Pulmonary artery endothelial cell (primary cell): ENCODE measurements at regions not wholly inside any gene's neighbourhood (a gene's known extent, or its start where the extent isn't known, plus 50 kb on each side); places are given as distances from the start of the nearest gene placed in this dataset.
"Not testable (repeated sequence)": the region's sequence is repeated elsewhere in the genome, so short reads cannot be mapped to it uniquely, and the experiment has no call there.

ENCODE experiments used
- DNase-seq: peaks from one replicate; pipeline ENCODE4 v3.0.0-alpha.2; 2011; ENCODE audit warnings: low read depth, low spot score

DNA sequence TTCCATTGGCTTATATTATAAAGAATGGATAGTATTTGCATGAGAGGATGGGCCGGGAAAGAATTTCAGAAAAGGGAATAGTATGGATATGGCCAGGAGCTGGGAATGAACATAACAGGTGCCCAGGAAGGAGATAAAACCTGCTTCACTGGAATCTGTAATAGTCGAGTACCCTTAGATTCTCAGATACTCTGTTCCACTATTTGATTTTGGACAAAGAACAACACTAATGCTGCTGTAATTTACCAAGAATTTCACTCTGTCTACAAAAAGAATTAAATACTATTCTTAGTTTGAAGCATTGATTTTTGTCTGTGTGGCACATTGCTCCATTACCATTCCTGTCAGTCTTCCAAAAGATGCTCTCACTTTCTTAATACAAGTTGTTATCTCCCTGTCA, 718.2 kb upstream of the LRRN3 start:
- no peak for DNase-seq

DNA sequence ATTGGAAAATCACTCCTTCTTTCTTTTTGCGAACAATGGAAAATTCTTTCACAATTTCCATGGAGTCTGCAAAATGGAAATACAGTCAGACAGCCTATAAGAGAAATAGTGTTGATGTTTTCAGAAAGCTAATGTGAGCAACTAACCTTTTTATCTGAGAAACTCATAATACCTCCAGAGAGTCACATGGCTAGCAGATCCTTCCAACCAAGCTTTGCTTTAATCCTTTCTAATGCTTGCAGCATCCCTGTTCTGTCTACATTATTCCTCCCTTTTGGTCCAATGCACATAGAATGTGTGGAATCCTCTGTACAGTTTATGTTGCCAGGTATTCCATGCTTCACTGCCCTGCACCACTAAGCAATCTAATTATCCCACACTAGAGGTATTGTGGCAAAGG, 717.5 kb upstream of the LRRN3 start:
- no peak for DNase-seq

DNA sequence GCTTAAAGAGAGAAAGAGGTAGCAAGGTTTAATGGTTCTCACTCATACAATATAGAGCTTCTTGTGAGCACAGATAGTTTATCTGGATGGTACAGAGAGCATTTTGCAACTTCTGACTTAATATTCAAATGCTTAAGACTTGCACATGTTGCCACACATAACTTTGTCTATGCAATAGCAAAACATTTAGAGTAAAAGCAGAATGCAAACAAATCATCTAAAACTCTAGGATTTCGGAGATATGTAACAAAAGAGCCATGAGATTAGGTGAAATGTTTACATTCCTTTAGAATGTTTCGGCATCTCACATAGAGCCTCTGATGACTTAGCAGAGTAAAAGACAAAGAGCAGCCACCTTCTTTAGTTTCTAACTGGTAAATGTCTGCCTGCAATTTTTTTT, 717.1 kb upstream of the LRRN3 start:
- no peak for DNase-seq

DNA sequence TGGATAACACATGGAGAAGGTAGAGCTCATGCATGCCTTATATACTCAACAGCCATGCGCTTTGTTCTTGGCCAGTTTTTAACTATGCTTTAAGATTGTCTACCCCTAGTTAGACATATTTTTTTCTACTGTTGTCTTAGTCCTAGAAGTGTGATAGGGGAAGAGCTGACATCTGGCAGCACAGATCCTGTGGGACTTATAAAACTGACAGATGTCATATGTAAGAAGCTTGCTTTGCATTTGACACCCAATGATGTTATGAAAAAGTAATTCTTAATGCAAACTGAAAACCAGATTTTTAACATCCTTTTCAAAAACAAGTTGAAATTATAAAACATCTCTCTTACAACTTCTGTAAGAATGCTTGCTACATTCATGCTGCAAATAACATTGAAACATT, 715.9 kb upstream of the LRRN3 start:
- DNase-seq, result no peak

DNA sequence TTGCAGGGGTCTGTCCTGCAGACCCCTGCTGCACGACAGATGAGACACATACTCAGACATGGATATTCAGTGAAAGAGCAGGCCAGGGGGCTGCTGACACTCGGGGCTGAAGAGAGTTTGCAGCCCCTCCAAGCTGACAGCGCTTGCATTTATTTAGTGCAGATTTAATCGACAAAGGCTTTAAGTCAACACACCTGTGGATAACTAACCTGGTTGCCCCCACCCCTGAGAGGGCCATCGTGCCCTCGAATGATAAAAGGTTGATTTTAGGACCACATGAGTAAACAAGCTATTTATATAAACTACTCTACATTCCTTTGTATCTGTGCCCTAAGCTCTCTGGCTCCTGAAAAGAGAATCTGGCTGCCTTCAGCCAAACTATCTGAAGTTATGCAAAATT, 708.2 kb upstream of the LRRN3 start:
- DNase-seq, result no peak

DNA sequence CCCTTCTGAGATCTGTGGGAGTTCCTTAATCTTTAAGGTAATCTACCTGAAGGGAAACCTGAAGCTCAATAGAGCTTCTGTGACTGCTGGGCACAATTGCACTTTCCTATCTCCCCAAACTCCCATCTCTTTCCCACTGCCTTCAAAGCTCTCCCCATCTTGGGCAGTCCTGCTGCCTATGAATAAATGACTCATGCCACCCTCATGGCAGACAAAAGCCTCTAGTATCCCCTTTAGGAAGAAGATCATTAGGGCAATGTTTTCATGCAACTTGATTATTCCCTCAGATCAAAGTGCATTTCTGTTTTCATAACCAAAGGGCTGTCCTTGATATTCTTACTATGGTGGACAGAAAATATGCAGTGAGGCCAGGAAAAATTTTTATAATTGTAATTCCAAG, 704.9 kb upstream of the LRRN3 start:
- no peak for DNase-seq

DNA sequence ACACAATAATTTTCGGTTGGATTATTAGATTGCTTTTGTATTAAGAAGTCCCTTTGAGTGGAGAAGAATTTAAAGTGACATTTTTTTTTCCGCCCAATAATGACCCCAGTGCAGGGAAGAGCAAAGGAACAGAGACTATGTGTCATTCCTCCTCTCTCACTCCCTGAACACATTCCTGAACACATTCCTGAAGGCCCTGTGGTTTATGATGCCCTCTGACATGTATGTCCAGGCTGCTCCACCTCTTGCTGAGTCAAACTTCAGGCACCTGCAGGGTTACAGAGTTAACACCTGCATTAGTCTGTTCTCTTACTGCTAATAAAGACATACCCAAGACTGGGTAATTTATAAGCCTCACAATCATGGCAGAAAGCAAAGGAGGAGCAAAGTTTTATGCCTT, 704.0 kb upstream of the LRRN3 start:
- DNase-seq, result no peak

DNA sequence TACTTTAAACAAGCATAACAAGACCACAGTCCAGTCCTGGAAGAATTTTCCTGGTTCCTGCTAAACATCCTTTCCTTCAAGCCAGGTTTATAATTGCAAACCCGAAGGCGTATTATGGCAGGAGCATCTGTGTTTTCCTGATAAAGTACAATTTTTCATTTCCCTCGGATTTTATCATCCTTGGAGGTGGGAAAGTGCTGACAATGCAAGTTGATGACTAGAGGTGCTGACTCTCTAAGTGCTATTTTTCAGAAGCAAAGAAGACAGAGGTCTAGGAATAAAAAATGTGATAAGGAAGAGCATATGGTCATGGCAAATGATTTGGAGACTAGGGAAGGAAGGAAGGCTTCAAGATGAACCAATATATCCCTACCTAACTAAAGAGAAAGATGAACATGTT, 703.2 kb upstream of the LRRN3 start:
- DNase-seq, result no peak

DNA sequence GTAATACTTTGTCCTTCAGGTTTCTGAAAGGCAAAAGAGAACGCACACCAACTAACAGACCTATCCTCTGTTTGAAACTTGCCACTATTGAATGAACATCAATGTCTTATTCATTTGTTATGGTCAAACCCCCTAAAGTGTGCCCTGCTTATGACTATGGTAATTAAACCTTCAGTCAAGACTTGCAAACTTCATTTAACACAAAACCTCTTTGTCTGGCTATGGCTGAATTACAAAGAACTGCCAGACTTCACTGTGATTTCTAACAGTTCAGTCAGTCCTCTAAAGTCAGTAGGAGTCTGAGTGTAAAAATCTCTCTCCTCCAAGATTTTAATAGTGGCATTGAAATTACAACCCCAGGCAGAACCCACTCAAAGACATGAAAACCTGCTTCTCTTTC, 702.5 kb upstream of the LRRN3 start:
- DNase-seq, result no peak

DNA sequence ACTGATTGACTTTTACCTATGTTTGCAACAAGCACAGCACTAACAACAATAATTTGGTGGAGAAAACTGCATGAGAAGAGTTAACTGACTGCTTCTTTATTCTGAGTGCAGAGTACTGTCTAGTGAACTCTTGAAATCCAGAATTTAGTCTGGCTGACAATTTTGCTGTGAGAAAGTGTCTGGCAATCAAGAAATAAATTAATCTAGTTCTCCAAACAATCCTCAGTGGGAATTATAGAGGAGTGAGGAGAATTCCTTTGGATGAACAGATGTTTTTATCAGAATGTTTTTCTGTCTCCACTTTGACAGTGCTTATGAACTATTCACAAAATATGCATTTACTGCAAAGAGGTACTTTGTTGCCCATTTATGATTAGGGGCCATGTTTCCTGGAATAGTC, 694.9 kb upstream of the LRRN3 start:
- no peak for DNase-seq

DNA sequence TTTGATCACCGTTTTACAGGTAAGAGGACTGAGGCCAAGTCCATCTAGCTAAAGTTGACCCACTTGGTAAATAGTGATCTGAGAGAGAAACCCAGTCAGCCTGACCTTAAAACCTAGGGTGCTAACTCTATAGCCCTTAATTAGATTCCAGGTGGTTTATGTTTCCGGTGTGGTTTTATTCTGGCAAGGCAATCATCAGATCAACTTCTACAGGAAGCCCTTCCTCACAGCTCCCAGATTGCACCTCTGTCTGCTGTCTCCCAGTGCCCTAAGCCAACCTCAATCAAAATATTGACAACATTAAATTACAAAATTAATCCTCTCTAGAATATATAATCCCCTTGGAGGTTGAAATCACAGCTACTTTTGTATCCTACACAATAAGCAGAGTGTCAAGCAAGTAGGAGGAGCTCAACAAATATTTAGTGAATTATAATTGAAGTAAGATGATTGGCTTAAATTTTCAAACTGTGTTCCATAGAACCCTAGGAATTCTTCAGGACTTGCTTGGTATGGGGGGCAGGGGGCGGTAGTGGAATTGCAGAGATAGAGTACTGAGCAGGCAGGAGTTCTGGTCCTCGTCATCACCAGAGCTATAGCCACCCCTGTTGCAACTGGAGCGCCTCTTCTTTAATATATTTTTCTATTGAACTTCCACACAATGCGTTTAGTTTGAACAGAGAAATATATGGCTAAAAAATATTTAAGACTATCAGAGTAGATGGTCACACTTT, 692.8 kb upstream of the LRRN3 start:
- DNase-seq, result no peak

DNA sequence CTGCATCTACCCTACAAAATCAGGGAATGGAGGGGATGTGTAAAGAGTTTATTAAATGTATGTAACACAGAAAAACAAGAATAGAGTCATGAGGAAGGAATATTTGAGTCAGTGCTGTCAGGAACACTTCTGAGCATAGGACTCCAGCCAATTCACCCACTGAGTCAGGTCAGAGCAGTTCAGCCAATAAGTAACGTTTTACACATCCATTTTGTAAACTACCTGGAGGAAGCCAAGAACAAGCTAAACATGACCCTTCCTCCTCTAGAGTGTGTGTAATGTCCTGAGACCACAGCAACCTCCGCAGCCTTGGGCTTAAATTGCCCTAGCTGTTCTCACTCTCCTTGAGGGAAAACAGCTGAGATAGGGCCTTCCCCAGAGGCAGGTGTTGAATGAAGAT, 691.5 kb upstream of the LRRN3 start:
- DNase-seq, result no peak

DNA sequence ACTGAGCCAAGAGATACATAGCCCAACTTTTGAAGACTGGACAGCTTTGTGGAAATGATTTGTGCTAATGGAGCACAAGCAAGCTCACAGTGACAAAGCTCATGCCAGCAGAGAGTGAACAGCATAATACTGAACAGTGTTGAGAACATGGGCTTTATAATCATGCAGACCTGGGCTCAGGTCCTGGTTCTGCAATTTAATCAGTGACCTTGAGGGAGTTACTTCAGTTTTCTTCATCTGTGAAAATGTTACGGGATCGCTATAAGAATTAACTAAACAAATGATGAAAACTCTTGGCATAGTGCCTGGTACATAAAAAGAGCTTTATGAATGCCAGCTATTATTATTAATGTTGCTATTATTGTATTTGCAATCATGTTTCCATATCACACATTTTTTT, 690.5 kb upstream of the LRRN3 start:
- DNase-seq, result no peak

DNA sequence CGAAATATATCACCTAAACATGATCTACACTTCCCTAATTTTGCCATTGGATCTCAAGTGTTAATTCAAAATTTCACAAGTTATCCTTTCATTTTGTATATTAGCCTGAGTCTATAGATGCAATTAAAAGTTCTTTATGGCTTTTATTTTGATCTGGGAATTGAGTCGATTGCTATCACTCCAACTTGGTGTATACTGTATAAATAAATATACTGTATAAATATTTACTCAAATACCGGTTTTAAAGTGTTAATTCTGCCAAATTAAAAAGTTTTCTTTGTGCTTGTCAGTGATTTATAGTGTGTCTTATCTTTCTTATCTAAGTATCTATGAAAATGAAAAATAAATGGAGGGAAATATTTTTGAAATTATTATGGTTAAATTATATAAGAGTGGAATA, 683.7 kb upstream of the LRRN3 start:
- DNase-seq, result no peak

DNA sequence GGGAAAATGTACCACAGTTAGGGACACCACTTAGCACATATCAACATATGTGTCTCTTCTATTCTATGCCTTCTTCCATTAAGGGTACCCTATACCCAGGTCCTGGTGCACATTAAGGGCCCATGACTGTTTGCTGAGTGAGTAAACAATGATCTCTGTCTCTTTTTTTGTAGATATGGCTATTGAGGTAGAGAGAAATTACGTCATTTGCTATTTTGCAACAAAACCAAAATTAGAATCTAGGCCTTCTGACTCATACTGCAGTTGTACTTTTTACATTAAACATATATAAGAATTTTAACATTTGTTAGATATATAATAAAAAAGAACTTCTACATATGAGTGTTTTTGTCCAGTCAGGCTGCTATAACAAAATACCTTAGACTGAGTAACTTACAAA, 683.2 kb upstream of the LRRN3 start:
- no peak for DNase-seq

DNA sequence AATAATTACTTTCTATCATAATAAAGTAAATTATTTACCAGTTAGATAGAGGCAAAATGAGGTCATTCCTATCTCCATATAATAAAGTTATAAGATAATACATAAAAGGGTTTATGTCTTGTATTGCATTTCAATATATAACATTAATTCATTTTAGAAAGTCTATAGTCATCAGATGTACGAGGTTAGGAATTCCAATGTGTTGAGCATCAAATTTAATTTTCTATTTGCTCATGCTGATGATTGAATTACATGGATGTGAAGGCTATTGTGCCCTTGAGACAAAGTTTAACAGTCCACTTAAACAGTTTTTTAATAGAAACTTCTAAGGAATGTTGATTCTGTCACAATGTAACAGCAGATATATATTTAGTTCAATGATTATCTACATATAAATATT, 678.3 kb upstream of the LRRN3 start:
- no peak for DNase-seq

DNA sequence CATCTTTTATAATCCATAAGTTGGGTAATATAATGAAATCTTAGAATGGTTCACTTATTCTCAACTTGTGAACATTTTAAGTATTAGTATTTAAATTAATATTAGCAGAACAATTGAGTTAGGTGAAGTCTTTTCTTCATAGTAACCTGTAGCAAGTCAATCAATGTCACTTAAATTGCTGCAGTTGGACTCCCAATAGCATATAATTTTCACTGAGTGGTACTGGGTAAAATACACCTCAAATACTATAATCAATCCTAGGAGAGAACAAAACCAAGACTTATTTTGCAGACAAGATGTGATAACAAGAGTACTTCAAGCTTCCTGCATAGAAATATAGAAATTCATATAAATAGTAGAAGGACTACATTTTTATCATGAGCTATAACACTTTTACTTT, 677.9 kb upstream of the LRRN3 start:
- no peak for DNase-seq

DNA sequence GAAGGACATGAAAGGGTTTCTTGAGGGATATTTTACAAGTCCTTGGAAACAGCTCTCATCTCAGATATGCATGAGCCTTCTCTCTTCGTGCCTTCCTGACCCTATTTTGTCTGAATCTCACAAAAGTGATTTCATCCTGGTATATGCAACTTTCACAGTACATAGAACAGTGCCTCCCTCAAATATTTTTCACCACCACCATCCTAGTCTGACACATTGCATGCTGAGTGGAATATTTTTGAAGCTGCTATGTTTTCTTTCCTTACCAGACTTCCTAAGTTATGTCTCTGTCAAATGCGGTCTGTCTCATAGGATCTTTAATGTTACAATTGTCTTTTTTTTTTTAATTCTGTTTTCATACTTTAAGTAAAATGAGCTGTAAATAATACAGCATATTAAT, 673.3 kb upstream of the LRRN3 start:
- DNase-seq, result no peak

DNA sequence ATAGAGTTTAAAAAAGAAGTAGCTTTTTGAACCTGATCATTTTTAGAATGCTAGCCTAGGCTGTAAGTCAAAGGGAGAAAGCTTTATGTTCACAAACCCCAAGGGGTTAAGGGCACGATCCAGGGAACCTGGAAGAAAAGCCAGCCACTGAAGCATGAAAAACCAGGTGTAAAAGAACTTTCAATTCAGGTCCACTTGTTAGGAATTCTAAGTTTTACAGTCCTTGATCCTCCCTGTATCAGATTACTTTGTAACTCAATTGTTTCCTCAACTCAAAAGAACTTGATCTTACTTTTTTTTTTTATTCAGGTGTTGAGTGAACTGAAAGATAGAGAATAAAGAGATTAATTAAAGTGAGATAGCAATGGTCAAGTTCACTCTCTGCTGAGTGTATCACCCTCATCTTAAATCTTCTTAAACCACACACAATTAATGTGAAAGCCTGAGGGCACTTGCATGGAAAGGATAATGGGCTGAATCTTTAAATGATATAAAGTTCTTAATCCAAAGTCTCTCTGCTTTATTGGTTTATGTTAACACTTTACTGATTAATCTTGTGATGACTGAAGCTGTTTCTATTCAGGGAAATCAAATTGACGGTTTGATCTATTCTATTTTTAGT, 672.2 kb upstream of the LRRN3 start:
- no peak for DNase-seq

DNA sequence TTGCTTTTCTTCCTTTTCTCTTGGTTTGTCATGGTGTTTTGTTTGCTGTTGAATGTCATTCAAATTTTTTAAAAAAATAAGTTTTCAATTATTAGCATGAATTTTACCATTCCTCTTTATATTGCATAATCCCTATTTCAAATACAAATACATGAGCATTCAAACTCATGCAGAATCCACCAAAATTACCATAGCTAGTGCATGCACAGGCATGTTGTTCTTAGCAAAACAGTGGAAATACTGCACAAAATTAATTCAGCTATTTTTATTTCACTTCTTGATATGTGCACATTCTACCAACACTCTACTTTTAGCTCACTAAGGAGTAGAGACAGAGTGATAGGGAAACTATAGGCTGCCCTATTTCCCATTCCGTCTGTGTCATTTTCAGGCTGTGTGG, 670.1 kb upstream of the LRRN3 start:
- no peak for DNase-seq

DNA sequence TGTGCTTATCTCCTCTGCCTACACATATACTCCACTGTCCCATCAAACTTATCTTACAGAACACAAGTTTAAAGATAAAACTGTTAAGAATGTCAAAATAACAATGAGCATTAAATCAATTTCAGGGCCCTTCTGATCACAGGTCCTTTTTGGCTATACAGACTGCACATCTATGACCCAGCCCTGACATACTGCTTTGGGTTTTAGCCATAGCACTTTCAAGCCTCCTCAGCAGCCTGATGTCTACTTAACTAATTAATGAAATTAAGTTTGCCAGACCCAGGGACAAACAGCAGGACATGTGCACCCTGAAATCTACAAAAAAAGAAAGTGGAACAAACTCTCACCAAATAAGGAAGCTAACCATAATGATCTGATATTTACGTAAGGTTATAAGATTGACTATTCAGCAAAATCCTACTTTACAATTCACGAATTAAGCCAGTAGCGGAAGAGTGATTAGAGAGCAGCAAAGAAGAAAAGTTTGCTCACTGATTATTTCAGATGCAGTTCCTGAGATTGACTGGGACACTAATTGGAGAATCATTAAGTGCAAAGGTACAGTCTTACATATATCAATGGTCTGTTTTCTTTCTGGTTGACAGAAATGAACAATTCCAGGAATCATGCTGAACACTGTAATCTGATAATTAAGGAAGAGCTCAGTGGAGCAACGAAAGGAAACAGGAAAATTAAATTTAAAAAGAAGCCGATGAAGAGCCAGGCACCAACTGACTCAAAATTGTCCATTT, 669.3 kb upstream of the LRRN3 start:
- no peak for DNase-seq

DNA sequence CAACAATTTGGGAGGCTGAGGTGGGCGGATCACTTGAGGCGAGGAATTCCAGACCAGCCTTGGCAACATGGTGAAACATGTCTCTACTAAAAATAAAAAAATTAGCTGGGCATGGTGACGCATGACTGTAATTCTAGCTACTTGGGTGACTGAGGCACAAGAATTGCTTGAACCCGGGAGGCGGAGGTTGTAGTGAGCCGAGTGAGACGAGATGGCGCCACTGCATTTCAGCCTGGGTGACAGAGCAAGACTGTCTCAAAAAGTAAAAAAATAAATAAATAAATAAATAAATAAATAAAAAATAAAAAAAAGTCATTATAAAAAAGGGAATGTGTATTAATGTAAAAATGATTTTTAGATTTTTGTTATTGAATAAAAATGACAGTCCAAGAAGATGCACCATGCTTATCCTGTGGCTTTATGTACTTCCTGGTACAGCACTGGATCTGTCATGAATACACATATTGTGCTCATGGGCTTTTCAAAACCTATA, 658.8 kb upstream of the LRRN3 start:
- no peak for DNase-seq

DNA sequence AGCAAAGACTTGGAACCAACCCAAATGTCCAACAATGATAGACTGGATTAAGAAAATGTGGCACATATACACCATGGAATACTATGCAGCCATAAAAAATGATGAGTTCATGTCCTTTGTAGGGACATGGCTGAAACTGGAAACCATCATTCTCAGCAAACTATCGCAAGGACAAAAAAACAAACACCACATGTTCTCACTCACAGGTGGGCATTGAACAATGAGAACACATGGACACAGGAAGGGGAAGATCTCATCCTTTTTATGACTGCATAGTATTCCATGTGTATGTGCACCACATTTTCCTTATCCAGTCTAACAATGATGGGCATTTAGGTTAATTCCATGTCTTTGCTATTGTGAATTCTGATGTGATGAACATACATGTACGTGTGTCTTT, 652.0 kb upstream of the LRRN3 start:
- DNase-seq, result not testable (repeated sequence)
